CD4-positive, alpha-beta T cell treated with Interleukin-10 for 1 hour (primary cell): ENCODE measurements at regions not wholly inside any gene's neighbourhood (a gene's known extent, or its start where the extent isn't known, plus 50 kb on each side); places are given as distances from the start of the nearest gene placed in this dataset.

Source experiments
- DNase-seq: peaks from one replicate; pipeline ENCODE4 v3.0.0-alpha.2; 2020

GRCh38 chr18:45503990-45504389 lies 111.3 kb upstream of the SLC14A2 start:
- no peak for DNase-seq

DNA sequence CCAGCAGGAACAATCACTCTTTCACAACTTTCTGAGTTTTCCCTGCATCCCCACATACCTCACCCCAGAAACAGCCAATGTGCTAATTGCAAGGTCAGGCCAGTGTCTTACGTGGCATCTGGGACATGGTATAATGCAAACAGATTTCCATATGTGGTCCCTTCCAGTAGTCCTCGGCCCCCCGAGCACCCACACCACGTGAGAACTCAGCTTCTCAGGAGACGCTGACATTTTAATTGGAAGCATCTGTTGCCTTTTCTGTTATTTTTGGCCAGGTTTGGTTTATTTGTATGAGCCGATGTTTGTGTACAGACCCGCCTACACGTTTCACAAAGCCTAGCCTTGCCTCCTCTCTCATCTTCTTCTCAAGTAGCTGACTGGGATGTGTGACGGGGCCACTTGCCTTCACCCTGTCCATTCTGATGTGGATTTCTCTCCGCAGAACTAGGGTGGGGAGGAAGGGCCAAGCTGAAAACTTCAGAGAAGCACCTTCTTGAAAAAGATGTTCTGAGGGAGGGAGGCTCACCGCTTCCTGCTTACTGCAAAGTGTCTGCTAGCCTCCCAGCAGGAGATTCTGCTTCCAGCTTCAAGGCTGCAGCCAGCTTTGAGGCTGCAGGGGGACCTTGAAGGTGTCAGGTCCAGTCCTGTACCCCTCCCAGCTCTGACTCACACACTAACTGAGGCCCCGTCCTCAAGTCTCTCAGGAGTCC lies 109.6 kb upstream of the SLC14A2 start:
- no peak for DNase-seq

DNA sequence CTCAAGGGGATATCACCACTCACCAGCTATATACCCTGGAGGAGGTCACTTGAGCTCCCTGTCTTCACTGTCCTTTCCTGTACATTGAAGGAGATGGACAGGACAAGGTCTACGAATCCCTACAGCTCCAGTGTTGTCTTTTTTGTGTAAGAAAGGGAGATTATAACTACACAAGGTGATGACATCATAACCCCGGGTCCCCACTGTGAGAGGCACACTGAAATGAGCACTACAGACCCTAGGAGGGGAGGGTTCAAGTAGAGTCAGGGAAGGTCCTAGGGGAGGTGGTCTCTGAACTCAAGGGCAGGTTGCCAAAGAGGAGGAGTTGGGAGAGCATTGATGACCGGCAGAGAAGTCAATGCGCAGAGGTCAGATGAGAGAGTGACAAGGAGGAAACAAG lies 108.3 kb upstream of the SLC14A2 start:
- DNase-seq: no peak

- no peak for DNase-seq
Measured at GRCh38 chr18:45509535-45509934, 105.7 kb upstream of the SLC14A2 start.

DNA sequence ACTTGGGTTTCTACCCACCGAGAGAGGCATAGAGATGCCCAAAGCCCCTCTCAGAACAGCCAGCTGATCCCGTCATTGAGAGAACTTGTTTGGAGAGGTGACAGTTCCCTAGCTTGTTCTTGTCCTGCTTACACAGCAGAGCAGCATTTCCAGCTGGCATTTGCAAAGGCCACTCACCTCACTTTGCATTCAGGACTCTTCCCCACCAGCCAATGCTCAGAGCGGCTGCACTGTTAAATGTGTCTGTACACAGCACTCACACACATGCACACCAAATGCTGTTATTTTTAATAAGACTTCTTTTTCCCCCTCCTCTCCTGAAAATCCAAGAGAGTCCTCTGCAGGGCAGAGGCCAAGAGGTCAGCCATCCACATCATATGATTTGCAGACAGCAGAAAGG lies 104.6 kb upstream of the SLC14A2 start:
- no peak for DNase-seq

GRCh38 chr18:45512363-45512953 lies 102.8 kb upstream of the SLC14A2 start:
- DNase-seq: no peak

- DNase-seq: no peak
Measured at GRCh38 chr18:45517181-45517741, 98.0 kb upstream of the SLC14A2 start.

DNA sequence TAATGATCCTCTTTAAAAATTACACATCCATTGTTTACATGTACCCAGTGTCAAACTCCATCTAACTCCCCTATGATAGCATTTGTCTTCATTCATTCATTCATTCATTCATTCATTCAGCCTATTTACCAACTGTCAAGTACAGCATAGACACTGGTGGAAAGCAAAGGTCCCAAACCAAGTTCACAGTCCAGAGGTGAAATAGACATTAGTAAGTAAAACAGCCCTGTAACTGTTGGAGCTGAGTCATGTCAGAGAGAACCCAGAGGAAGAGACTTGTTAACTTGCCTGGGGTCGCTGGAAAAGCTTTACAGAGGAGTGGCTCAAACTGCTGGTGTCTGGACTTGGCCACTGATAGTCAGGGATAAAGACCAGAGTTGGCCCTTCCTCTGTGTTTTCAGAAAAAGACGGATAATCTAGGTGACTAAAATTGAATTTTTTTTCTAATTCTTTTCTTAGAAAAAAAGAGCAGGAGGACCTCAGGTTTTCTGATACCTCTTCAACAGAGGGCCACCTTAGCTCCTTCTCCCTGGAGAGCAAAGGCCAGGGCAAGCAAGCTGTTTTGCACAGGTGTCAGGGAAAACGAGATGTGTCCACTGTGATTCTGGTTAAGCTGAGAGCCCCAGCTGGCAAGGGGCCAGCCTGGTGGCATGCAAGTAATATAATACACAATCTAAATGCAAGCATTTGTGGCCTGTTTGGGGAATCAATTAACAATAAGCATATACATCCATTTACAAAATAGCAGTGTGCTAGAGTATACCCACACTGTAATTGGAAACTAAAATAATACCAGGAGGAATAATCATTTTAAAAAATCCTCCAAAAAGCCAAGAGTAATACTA lies 96.7 kb upstream of the SLC14A2 start:
- DNase-seq: no peak

DNA sequence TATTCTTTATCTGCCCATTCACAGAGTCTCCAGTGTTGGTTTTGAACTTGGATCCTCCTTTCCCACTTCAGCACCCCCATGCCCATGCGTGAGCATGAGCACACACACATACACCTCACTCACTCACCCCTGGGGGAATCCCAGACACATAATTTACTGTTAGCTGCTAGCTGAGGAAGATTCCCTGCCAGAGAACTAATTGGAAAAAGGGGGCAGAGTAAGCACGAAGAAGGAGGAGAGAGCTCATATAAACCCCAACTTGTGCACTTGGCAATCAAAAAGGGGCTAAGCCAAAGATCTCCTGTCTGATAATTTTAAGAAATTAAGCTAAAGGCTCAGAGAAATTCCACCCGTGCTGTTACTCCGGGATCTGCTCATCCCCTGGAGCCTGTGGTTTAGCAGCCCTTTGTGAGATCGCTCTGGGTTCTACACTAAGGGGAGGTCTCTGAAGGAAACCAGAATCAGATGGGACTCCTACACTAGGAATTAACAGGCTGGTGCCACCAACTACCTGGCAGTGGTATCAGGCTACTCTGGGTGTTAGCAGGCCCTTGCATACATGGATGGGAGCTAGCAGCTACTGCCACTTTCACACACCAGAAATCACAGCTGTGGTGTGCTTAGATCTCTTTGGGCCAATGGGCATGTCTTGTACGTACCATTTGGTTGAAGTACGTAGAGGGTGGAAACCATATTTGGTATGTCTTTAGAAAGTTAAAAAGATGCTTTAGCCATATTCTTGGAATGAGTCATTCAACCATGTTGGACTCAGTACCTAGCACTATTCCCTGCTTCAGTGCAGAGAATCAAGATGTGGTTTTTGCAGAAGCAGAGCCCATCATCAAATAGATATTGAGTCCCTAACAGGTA lies 95.6 kb upstream of the SLC14A2 start:
- no peak for DNase-seq

- DNase-seq: no peak
Measured at GRCh38 chr18:45521136-45521535, 94.1 kb upstream of the SLC14A2 start.

DNA sequence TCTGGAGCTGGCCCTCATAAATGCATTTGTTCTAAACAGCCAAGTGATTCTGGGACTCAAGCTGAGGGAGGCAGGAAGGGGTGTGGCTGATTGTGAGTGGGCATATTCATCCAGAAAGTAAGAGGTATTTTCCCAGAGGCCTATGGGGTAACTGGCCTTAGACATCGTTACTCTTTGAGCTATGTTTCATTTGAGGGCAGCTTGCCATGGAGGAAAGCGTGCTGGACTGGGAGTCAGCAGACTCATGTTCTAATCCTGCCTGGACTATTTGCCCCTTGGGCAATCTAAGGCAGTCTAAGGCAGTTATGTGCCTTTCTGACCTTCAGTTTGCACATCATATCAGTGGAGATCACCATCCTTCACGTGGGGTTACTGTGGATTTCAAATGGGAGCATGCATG lies 93.5 kb upstream of the SLC14A2 start:
- DNase-seq: no peak

DNA sequence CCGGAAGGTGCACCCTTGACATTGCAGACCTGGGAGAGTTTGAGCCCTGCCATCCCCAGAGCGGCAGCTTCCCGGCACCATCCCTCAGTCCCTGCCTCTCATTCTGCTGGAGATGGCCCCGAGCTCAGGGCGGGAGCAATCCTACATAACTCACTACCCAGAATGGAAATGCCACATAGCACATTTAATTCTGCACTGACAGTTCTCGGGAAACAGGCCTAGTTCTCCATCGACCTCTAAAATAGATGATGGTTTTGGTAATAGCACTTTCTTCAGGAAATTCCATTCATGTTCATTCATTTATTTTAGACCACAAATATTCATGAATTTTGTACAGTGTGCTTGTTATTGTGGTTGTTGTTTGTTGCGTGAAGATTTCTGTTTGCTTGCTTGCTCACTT lies 92.9 kb upstream of the SLC14A2 start:
- DNase-seq: no peak

- DNase-seq: no peak
Measured at GRCh38 chr18:45525301-45525700, 90.0 kb upstream of the SLC14A2 start.

DNA sequence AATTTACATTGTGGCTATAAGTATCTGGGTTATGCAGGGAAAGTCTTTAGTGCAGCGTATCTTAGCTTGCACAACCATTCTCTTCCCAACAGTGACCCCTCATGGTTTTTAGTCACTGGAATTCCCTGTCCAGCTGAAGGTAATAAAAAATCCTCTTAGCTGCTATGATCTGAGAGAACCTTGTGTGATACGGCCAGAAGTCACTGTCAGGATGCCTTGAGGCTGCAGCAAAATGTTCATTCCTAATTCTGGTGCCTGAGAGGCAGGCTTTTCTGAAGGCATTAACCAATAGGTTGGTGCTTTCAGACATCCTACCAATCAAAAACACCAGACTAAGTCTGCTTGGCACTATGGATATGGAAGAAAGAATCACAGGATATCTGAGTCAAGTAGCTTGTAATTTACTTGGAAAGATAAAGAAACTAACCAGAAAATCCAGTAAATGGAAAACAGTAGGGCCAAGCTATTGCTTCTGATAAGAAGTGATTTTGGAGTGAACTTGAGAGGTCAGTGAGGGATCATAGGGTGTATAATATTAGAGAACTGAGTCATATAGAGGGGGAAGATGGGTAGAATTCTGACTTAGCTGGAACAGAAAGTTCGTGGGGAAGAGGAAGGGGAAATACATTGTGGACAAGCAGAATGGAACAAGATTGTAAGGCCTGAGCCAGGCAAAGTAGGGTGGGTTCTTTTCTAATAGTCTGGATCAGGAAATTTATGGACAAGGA lies 89.0 kb upstream of the SLC14A2 start:
- no peak for DNase-seq

DNA sequence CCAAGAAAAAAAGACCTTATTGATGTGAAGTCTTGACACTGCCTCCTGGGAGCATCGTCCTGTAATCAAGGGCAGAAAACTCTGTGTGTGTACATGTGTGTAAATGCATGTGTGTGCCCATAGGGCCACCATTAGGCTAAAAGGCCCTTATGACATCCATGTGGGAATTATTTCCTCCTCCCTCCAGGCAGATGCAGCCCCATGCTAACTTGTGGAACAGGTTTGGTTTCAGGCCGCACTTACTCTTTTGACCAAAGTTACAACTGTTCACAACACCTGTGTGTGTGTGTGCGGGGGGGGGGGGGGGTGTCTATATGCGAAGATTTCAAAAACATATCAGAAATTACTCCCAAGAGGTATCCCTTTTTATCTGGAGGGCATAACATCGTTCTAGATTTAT lies 87.4 kb upstream of the SLC14A2 start:
- DNase-seq: no peak

- DNase-seq: no peak
Measured at GRCh38 chr18:45528712-45529336, 86.5 kb upstream of the SLC14A2 start.

- no peak for DNase-seq
Measured at GRCh38 chr18:45538444-45538843, 76.8 kb upstream of the SLC14A2 start.

- DNase-seq: no peak
Measured at GRCh38 chr18:45539491-45539891, 75.8 kb upstream of the SLC14A2 start.

- no peak for DNase-seq
Measured at GRCh38 chr18:45540125-45540524, 75.2 kb upstream of the SLC14A2 start.

GRCh38 chr18:45541421-45541820 lies 73.9 kb upstream of the SLC14A2 start:
- no peak for DNase-seq

DNA sequence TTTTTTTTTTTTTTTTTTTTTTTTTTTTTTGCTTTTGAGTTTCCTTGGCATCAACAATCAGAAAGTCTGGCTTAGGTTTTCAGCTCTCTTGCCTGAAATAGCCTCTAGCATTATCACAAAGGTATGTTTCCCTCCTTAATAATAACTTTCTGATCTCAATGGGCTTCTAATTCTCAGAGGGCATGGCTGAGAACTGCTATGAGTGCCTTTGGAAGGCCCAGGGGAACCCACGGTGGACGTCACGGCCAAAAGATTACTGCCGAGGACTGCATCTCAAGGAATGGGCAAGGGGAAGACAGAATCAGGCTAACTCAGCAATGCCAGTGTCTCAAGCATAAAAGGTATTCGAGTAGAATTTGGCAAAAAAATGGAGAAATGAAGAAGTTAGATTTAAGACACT lies 73.2 kb upstream of the SLC14A2 start:
- no peak for DNase-seq

DNA sequence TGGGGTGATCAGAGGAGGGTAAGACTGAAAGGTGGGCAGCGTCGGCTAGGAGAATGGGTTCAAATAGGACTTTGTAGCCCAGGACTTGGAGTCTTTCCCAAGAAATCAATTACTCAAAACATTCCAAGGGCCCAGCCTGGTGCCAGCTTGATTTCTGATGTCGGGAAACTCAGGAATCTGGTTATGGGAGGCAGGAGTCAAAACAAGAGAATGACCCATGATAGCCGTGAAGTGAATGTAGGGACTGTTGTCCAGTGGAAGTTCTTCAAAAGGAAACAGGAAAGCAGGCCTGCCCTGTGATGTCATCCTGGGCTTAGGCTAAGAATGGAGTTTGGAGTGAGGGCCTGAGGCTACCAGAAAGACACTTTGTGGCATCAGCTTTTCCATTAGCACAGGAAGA lies 67.4 kb upstream of the SLC14A2 start:
- DNase-seq: no peak
